AG09309 (cell line): ENCODE measurements at regions not wholly inside any gene's neighbourhood (a gene's known extent, or its start where the extent isn't known, plus 50 kb on each side); places are given as distances from the start of the nearest gene placed in this dataset.

Experiments
- DNase-seq: peaks from one replicate; pipeline ENCODE4 v3.0.0-alpha.2; 2010; ENCODE audit warnings: low read depth
- H3K4me3 ChIP-seq: 2 replicates; pipeline ENCODE4 v1.5.1; 2011; ENCODE audit warnings: mild to moderate bottlenecking, low read depth, low read length, moderate library complexity; ENCODE audit not compliant: control insufficient read depth
- CTCF ChIP-seq: IDR thresholded peaks from 2 replicates; pipeline ENCODE4 v1.5.1; 2011; ENCODE audit warnings: mild to moderate bottlenecking, low read depth, low read length, inconsistent platforms; ENCODE audit not compliant: insufficient read depth, control insufficient read depth; ENCODE audit errors: missing control alignments

DNA sequence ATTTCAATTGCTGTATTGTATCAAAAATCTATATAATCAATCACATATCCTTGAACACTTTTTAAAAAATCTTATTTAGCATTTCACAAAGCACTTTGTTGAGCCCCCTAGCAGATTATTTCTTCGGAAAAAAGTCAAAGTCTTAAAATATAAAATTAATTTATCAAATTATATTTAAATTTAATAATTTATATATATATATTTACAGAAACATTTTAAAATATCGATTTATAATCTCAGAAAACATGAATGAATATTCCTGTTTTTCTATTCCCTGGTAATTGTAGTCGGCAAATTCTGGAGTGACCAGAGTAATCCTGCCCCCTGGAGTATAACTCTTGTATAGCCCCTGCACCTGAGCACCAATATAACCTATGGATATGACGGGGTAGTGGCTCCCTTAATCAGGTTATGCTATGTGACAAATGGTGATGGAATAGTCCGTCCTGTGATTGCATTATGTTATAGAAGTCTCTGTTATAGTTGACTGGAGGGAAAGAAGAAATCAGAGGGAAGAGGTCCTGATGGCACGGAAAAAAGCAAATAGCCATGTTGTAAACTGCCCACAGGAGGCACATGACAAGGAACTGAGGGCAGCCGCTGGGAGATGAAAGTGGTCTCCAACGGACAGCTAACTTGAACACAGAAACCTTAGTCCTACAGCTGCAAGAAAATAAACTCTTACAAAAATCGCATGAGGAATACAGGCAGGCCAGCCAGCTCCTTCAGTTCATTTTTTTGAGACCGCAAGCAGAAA, 1092.3 kb downstream of the ARAP2 start:
- no peak for TF ChIP-seq CTCF
- no peak overlapping the region for H3K4me3 ChIP-seq
- DNase-seq = no peak

DNA sequence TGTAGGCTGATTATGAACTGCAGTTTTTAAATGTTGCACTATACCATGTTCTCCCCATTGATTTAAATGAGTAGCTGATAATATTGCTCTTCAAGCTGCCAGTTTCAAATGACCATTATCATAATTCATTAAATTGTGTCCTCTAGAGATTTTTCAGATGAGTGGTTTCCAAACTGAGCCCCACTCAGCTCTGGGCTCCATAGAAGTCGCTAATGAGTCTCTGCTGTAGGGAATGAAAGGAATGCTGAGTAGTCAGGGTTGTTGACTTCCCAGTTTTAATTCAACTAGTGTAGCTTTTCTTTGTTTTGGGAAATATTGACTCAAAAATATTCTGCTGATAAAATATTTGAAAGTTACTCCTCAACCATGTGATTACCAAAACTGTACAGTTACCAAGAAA, 1081.1 kb downstream of the ARAP2 start:
- no peak for TF ChIP-seq CTCF
- H3K4me3 ChIP-seq = no peak overlapping the region
- no peak for DNase-seq

- TF ChIP-seq CTCF = no peak
- H3K4me3 ChIP-seq = no peak overlapping the region
- no peak for DNase-seq
These were observed 1080.3 kb downstream of the ARAP2 start for GRCh38 chr4:35164063-35164462.

DNA sequence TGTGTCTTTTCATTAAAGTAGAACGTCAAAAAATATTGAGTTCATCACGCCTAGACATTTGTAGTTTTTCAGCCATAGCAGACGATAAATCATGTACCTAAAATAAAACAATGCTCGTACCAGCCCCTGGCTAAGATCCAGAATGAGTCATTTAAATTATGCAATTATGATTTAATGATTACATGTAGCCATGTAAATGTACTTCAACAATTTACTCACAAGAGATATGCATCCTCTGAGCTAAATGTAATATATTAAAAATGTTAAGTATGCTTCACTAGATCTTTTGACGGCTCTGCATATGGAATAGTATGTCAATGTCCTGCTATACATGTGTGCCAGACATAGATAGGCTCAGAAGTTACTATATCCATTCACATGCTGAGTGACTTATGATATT, 1077.8 kb downstream of the ARAP2 start:
- no peak for DNase-seq
- no peak overlapping the region for H3K4me3 ChIP-seq
- TF ChIP-seq CTCF = no peak

DNA sequence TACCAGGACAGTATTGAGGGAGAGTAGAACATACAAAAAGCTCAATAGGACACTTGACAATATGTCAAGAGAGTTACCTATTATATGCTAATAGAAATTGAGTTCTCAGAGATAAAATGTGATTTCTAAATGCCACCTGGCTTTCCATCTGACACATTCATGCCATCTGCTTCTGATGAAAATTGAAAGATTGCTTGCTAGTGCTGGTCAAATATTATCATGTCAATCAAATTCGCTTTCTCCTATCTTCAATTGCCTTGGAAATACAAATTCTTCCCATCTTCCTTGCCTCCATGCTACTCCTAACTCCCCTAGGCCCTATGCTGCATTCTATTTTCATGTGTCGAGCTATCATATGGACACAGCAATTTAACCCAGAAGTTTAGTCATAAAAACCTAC, 1076.9 kb downstream of the ARAP2 start:
- H3K4me3 ChIP-seq = no peak overlapping the region
- TF ChIP-seq CTCF = no peak
- no peak for DNase-seq

- no peak overlapping the region for H3K4me3 ChIP-seq
- no peak for TF ChIP-seq CTCF
- DNase-seq = no peak
These were observed 1068.8 kb downstream of the ARAP2 start for GRCh38 chr4:35175487-35175886.
